CD4-positive, alpha-beta T cell (primary cell): ENCODE measurements at regions not wholly inside any gene's neighbourhood (a gene's known extent, or its start where the extent isn't known, plus 50 kb on each side); places are given as distances from the start of the nearest gene placed in this dataset.

Experiments
- ATAC-seq: fragments of 200-7000 bp; cut with Tn5 transposase; one replicate; pipeline ENCODE4 v1.10.0; 2022; ENCODE audit warnings: mild to moderate bottlenecking; ENCODE audit not compliant: poor library complexity
- CTCF ChIA-PET: fragments of 350-600 bp; sonication (Branson Sonifier 250); formaldehyde crosslinking; loops from one replicate; lab custom pipeline; 2021; ENCODE audit warnings: antibody characterized with exemption, inconsistent platforms; lab: Charles Lee
- POLR2A ChIA-PET: fragments of 350-600 bp; sonication (Branson Sonifier 250); formaldehyde crosslinking; loops from one replicate; lab custom pipeline; 2021; ENCODE audit warnings: antibody characterized with exemption, inconsistent platforms; lab: Charles Lee
- DNase-seq, 14 experiments: peaks; one replicate each; pipeline ENCODE4 v3.0.0-alpha.2; 2013 to 2020; ENCODE audit warnings: mixed read lengths in 2 of 14
- H3K27ac ChIP-seq, 2 donors: one replicate each; pipeline versions ENCODE4 v1.5.1 to v1.7.0; 2013; ENCODE audit warnings: low read length in 2 of 2, low read depth in 1 of 2, mild to moderate bottlenecking in 1 of 2
- H3K27me3 ChIP-seq, 2 experiments: 1 replicate in 1 of 2; 2 replicates in 1 of 2; pipeline versions ENCODE4 v1.6.1 to v1.7.0; 2013; ENCODE audit warnings: low read length in 2 of 2, control low read depth in 1 of 2, mild to moderate bottlenecking in 1 of 2, moderate library complexity in 1 of 2; ENCODE audit not compliant: insufficient read depth in 2 of 2, control insufficient read depth in 1 of 2
- H3K36me3 ChIP-seq: one replicate; pipeline ENCODE4 v1.6.1; 2013; ENCODE audit warnings: low read length, control low read depth; ENCODE audit not compliant: insufficient read depth
- H3K4me1 ChIP-seq: one replicate; pipeline ENCODE4 v1.6.1; 2013; ENCODE audit warnings: low read length, control low read depth; ENCODE audit not compliant: insufficient read depth
- H3K4me3 ChIP-seq: one replicate; pipeline ENCODE4 v1.5.1; 2013; ENCODE audit warnings: mild to moderate bottlenecking, low read length, moderate library complexity
- H3K9me3 ChIP-seq, 2 experiments: 1 replicate in 1 of 2; 2 replicates in 1 of 2; pipeline versions ENCODE4 v1.6.1 to v1.7.0; 2013; ENCODE audit warnings: low read length in 2 of 2, mild to moderate bottlenecking in 2 of 2, control low read depth in 1 of 2, moderate library complexity in 1 of 2; ENCODE audit not compliant: control insufficient read depth in 1 of 2, insufficient read depth in 1 of 2
- H3K27ac Mint-ChIP-seq: one replicate; pipeline ENCODE4 v1.8.0; 2020; ENCODE audit warnings: mixed read lengths
- H3K27me3 Mint-ChIP-seq: one replicate; pipeline ENCODE4 v1.8.0; 2021; ENCODE audit warnings: mixed read lengths
- H3K36me3 Mint-ChIP-seq: one replicate; pipeline ENCODE4 v1.8.0; 2021; ENCODE audit warnings: low read depth, mixed read lengths
- H3K4me1 Mint-ChIP-seq: one replicate; pipeline ENCODE4 v1.8.0; 2021; ENCODE audit warnings: low read depth, mixed read lengths
- H3K4me3 Mint-ChIP-seq: one replicate; pipeline ENCODE4 v1.8.0; 2020; ENCODE audit warnings: mild to moderate bottlenecking, mixed read lengths
- H3K9me3 Mint-ChIP-seq: one replicate; pipeline ENCODE4 v1.8.0; 2020; ENCODE audit warnings: mixed read lengths
- CTCF ChIP-seq: fragments of 200-600 bp; IDR thresholded peaks from one replicate; pipeline ENCODE4 v1.8.0; 2022; ENCODE audit warnings: antibody characterized with exemption, mild to moderate bottlenecking
- intact Hi-C, 2 experiments: fragments of 100-400 bp; cut with DNase I in 1 of 2; cut with micrococcal nuclease in 1 of 2; formaldehyde crosslinking; loops; one replicate each; pipeline versions ENCODE4 v1.15.1 to v1.9.0; 2023 to 2025; cut with DNase I, micrococcal nuclease

GRCh38 chrX:6674734-6675133, 139.8 kb upstream of the VCX3A start:
- no peak for ATAC-seq
- no peak for TF ChIP-seq CTCF
- H3K36me3 ChIP-seq: no peaks in the 10 kb centered on the region
- intact Hi-C loops: no loop called here
- H3K27me3 Mint-ChIP-seq: no peaks in the 10 kb centered on the region
- ChIA-PET CTCF (no interaction called here), POLR2A (no interaction called here)
- H3K4me1 ChIP-seq: no peaks in the 10 kb centered on the region
- no peaks in the 10 kb centered on the region for H3K27me3 ChIP-seq
- DNase-seq: no peak
- no peaks in the 10 kb centered on the region for H3K9me3 Mint-ChIP-seq
- H3K4me3 Mint-ChIP-seq: no peak overlapping the region
- H3K4me1 Mint-ChIP-seq: no peaks in the 10 kb centered on the region
- H3K27ac Mint-ChIP-seq: no peak overlapping the region
- H3K4me3 ChIP-seq: no peak overlapping the region
- no peaks in the 10 kb centered on the region for H3K36me3 Mint-ChIP-seq
- H3K9me3 ChIP-seq: no peaks in the 10 kb centered on the region
- H3K27ac ChIP-seq: no peak overlapping the region

DNA sequence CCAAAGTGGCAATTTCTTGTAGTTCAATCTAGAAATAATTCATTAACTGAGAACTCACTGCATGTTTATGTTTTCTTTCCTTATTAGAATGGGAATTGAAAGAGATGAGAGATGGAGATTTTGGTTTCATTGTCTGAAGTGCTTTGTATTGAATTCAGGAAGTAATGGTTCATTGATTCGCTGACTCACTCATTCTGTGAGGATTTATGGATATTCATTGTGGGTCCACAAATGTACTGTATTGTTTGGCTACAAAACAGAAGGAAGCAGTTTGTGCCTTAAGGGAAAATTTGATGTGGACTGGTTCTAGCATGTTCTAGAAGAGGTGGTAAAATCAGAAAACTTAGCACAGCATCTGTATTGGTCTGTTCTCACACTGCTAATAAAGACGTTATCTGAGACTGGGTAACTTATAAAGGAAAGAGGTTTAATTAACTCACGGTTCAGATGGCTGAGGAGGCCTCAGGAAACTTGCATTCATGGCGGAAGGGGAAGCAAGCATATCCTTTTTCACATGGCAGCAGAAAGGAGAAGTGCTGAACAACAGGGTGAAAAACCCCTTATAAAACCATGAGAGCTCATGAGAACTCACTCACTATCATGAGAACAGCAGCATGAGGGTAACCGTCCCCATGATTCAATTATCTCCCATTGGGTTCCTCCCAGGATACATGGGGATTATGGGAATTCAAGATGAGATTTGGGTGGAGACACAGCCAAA, 132.3 kb upstream of the VCX3A start:
- CTCF ChIA-PET: no interaction called here

GRCh38 chrX:6666624-6667023, 131.7 kb upstream of the VCX3A start:
- POLR2A ChIA-PET: no interaction called here
- no peaks in the 10 kb centered on the region for H3K27me3 Mint-ChIP-seq
- no peak overlapping the region for H3K4me3 ChIP-seq
- CTCF ChIA-PET: no interaction called here
- no peaks in the 10 kb centered on the region for H3K9me3 ChIP-seq
- H3K4me1 ChIP-seq: no peaks in the 10 kb centered on the region
- H3K36me3 Mint-ChIP-seq: no peaks in the 10 kb centered on the region
- no peak overlapping the region for H3K4me3 Mint-ChIP-seq
- no peaks in the 10 kb centered on the region for H3K27me3 ChIP-seq
- ATAC-seq (no peak), DNase-seq (no peak)
- intact Hi-C loops: no loop called here
- H3K36me3 ChIP-seq: no peaks in the 10 kb centered on the region
- H3K27ac ChIP-seq: no peak overlapping the region
- no peaks in the 10 kb centered on the region for H3K4me1 Mint-ChIP-seq
- no peak for TF ChIP-seq CTCF
- no peaks in the 10 kb centered on the region for H3K9me3 Mint-ChIP-seq
- no peak overlapping the region for H3K27ac Mint-ChIP-seq

More for the DNA sequence above, 132.3 kb upstream of the VCX3A start:
- no peak for TF ChIP-seq CTCF
- ATAC-seq (no peak), DNase-seq (no peak)
- H3K36me3 Mint-ChIP-seq: no peaks in the 10 kb centered on the region
- POLR2A ChIA-PET: no interaction called here
- H3K4me1 Mint-ChIP-seq: no peaks in the 10 kb centered on the region
- no peaks in the 10 kb centered on the region for H3K4me1 ChIP-seq
- no peak overlapping the region for H3K27ac Mint-ChIP-seq
- H3K27me3 Mint-ChIP-seq: no peaks in the 10 kb centered on the region
- intact Hi-C loops: no loop called here
- H3K36me3 ChIP-seq: no peaks in the 10 kb centered on the region
- no peak overlapping the region for H3K27ac ChIP-seq
- H3K27me3 ChIP-seq: no peaks in the 10 kb centered on the region
- no peak overlapping the region for H3K4me3 ChIP-seq
- no peaks in the 10 kb centered on the region for H3K9me3 Mint-ChIP-seq
- no peaks in the 10 kb centered on the region for H3K9me3 ChIP-seq
- no peak overlapping the region for H3K4me3 Mint-ChIP-seq
